PC-3 (cell line): ENCODE measurements at regions not wholly inside any gene's neighbourhood (a gene's known extent, or its start where the extent isn't known, plus 50 kb on each side); places are given as distances from the start of the nearest gene placed in this dataset.
"Not testable (repeated sequence)": the region's sequence is repeated elsewhere in the genome, so short reads cannot be mapped to it uniquely, and the experiment has no call there.

Source experiments
- ATAC-seq: fragments of 200-7000 bp; cut with Tn5 transposase; 2 replicates; pipeline ENCODE4 v1.9.1; 2020; ENCODE audit warnings: mild to moderate bottlenecking, moderate library complexity
- BruUV-seq: library from RNA; stranded (reverse); fragments of 400-500 nt; replicated peaks from 2 replicates; lab custom pipeline; 2021; lab: Mats Ljungman, UMichigan
- CTCF ChIA-PET: fragments of 300-600 bp; sonication (Branson Sonifier 250); formaldehyde crosslinking; loops from one replicate; lab custom pipeline; 2022; ENCODE audit warnings: antibody characterized with exemption; lab: Charles Lee
- POLR2A ChIA-PET: fragments of 300-600 bp; sonication (Branson Sonifier 250); formaldehyde crosslinking; loops from one replicate; lab custom pipeline; 2022; ENCODE audit warnings: antibody characterized with exemption; ENCODE audit not compliant: unreplicated experiment; lab: Charles Lee
- DNase-seq: peaks from one replicate; pipeline ENCODE4 v3.0.0-alpha.2; 2015
- H2AFZ ChIP-seq: fragments of 300-600 bp; sonication (generic); 2 replicates; pipeline ENCODE4 v1.6.0; 2016; ENCODE audit warnings: antibody characterized with exemption, low read length
- H3F3A ChIP-seq: fragments of 300-600 bp; sonication (generic); one replicate; pipeline ENCODE4 v1.6.0; 2017; ENCODE audit warnings: antibody characterized with exemption, low read length, control low read depth, mild to moderate bottlenecking; ENCODE audit not compliant: unreplicated experiment
- H3K27ac ChIP-seq: fragments of 300-600 bp; sonication (generic); 2 replicates; pipeline ENCODE4 v1.5.1; 2016; ENCODE audit warnings: mild to moderate bottlenecking, low read length
- H3K27me3 ChIP-seq: fragments of 300-600 bp; sonication (generic); 2 replicates; pipeline ENCODE4 v1.6.1; 2016; ENCODE audit warnings: low read length, mixed read lengths
- H3K36me3 ChIP-seq: fragments of 300-600 bp; sonication (generic); 2 replicates; pipeline ENCODE4 v1.6.1; 2016; ENCODE audit warnings: low read depth, mixed run types, low read length, mixed read lengths
- H3K4me1 ChIP-seq: fragments of 300-600 bp; sonication (generic); 2 replicates; pipeline ENCODE4 v1.5.1; 2016; ENCODE audit warnings: low read length; ENCODE audit not compliant: insufficient read depth
- H3K4me2 ChIP-seq: fragments of 300-600 bp; sonication (generic); 2 replicates; pipeline ENCODE4 v1.6.0; 2016; ENCODE audit warnings: low read length
- H3K4me3 ChIP-seq: fragments of 300-600 bp; sonication (generic); 2 replicates; pipeline ENCODE4 v1.5.1; 2016; ENCODE audit warnings: mild to moderate bottlenecking, low read length, mixed read lengths
- H3K79me2 ChIP-seq: fragments of 300-600 bp; sonication (generic); 2 replicates; pipeline ENCODE4 v1.6.1; 2017; ENCODE audit warnings: low read length, mixed read lengths
- H3K9ac ChIP-seq: fragments of 300-600 bp; sonication (generic); 2 replicates; pipeline ENCODE4 v1.6.0; 2016; ENCODE audit warnings: mild to moderate bottlenecking, low read length
- H3K9me2 ChIP-seq: fragments of 300-600 bp; sonication (generic); replicated peaks from 2 replicates; pipeline ENCODE4 v1.6.1; 2016; ENCODE audit warnings: mixed run types, low read length, mixed read lengths
- H3K9me3 ChIP-seq: fragments of 300-600 bp; sonication (generic); 2 replicates; pipeline ENCODE4 v1.6.1; 2016; ENCODE audit warnings: low read length, mixed read lengths
- H4K20me1 ChIP-seq: fragments of 300-600 bp; sonication (generic); 2 replicates; pipeline ENCODE4 v1.6.1; 2016; ENCODE audit warnings: low read length, mixed read lengths
- EZH2 ChIP-seq: fragments of 300-600 bp; sonication (generic); IDR thresholded peaks from one replicate; pipeline ENCODE4 v1.6.1; 2017; ENCODE audit warnings: antibody characterized with exemption, mild to moderate bottlenecking, low read length; ENCODE audit not compliant: unreplicated experiment
- EZH2phosphoT487 ChIP-seq: fragments of 300-600 bp; sonication (generic); IDR thresholded peaks from 2 replicates; pipeline ENCODE4 v1.6.1; 2018; ENCODE audit warnings: mild to moderate bottlenecking, antibody characterized with exemption, low read length, borderline replicate concordance
- intact Hi-C: fragments of 100-400 bp; cut with micrococcal nuclease; formaldehyde crosslinking; loops from 2 replicates; pipeline ENCODE4 v1.9.0; 2023
- TF ChIP-seq, protein P1 (sequence below): fragments of 300-600 bp; sonication (generic); conservative IDR thresholded peaks from 2 replicates; pipeline ENCODE4 v1.5.1; 2017; ENCODE audit warnings: antibody characterized with exemption, low read depth, mild to moderate bottlenecking, low read length

DNA sequence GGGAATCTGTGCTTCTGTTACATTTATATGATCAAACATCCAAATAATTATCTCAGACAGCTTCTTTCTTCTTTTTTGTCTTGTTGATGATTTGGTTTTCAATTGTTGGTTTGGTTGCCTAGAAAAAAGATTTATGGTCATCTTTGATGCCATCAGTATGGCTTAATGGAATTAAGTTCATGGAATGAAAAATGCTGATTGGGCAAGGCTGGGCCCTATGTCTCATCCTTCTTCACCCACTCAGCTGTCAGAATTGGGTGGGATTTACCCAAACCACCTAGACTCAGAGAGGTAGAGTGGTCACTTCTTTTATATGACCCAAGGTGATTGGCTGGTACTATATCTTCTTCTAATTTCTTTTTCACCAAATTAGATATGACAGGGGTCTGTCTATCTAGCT lies 258.3 kb downstream of the DOK5 start:
- ATAC-seq: no peak

GRCh38 chr20:54727490-54727889 lies 252.1 kb downstream of the DOK5 start:
- Histone ChIP-seq H3K9me2 (no peaks in the 10 kb centered on the region), H3K27me3 (peaks cover 10% of the 10 kb centered on the region; the same call in 1 of the 2 replicates), H3K27ac (no peak overlapping the region), H4K20me1 (no peaks in the 10 kb centered on the region), H2AFZ (no peak overlapping the region), H3K4me3 (no peak overlapping the region), H3K36me3 (no peaks in the 10 kb centered on the region), H3K79me2 (no peaks in the 10 kb centered on the region), H3K4me1 (no peaks in the 10 kb centered on the region), H3K9me3 (peaks cover 3% of the 10 kb centered on the region; the same call in 1 of the 2 replicates), H3F3A (no peaks in the 10 kb centered on the region), H3K9ac (no peak overlapping the region), H3K4me2 (no peak overlapping the region)
- CTCF ChIA-PET: no interaction called here
- BruUV-seq: no TSS peak
- DNase-seq (no peak), ATAC-seq (no peak)
- POLR2A ChIA-PET: no interaction called here
- intact Hi-C loops: no loop called here
- TF ChIP-seq EZH2phosphoT487: no peak
- TF ChIP-seq, protein P1, sequence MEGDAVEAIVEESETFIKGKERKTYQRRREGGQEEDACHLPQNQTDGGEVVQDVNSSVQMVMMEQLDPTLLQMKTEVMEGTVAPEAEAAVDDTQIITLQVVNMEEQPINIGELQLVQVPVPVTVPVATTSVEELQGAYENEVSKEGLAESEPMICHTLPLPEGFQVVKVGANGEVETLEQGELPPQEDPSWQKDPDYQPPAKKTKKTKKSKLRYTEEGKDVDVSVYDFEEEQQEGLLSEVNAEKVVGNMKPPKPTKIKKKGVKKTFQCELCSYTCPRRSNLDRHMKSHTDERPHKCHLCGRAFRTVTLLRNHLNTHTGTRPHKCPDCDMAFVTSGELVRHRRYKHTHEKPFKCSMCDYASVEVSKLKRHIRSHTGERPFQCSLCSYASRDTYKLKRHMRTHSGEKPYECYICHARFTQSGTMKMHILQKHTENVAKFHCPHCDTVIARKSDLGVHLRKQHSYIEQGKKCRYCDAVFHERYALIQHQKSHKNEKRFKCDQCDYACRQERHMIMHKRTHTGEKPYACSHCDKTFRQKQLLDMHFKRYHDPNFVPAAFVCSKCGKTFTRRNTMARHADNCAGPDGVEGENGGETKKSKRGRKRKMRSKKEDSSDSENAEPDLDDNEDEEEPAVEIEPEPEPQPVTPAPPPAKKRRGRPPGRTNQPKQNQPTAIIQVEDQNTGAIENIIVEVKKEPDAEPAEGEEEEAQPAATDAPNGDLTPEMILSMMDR: no peak
- TF ChIP-seq EZH2: no peak

More for the DNA sequence above, 258.3 kb downstream of the DOK5 start:
- Histone ChIP-seq H2AFZ (no peak overlapping the region), H3K79me2 (no peaks in the 10 kb centered on the region), H3K4me1 (no peaks in the 10 kb centered on the region), H3K4me2 (no peak overlapping the region), H3K27me3 (no peaks in the 10 kb centered on the region), H3K9me3 (0 out of 2 replicates have a peak, but pooled peaks cover 10% of the 10 kb centered on the region), H4K20me1 (no peaks in the 10 kb centered on the region), H3K36me3 (no peaks in the 10 kb centered on the region), H3F3A (no peaks in the 10 kb centered on the region), H3K9me2 (no peaks in the 10 kb centered on the region), H3K9ac (no peak overlapping the region), H3K27ac (no peak overlapping the region), H3K4me3 (no peak overlapping the region)
- POLR2A ChIA-PET: no interaction called here
- no TSS peak for BruUV-seq
- CTCF ChIA-PET: no interaction called here
- DNase-seq: no peak
- TF ChIP-seq, protein P1: no peak
- TF ChIP-seq EZH2phosphoT487: no peak
- no peak for TF ChIP-seq EZH2
- intact Hi-C loops: no loop called here

DNA sequence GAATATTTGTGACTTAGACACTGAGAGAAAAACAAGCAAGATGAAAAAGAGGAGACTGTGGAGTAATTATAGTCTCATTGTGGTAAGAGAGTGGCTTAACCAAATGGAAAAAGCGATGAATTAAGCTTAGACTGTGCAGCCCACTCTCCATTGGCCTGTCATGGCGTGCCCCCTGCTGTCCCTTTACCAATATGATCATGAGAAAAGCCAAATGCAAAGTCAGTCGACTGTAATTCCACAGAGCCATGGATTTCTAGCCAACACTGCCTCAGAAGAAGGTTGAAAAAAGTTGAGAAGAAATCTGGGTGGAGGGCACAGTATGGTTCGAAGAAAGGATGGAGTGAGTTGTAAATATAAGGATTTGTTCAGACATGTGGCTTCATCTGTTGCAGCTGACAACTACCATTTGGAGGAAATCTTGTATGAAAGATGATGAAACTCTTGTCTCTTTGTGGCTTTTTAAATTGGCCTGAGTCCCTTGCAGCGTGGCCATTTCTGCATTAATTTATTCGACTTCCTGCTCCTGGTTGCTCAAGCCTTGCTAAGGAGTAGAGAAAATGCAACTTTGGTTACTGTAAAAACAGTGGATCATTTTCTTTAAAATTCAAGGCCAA lies 251.4 kb downstream of the DOK5 start:
- H3K9me3 ChIP-seq: peaks cover 3% of the 10 kb centered on the region; the same call in 1 of the 2 replicates
- H2AFZ ChIP-seq: no peak overlapping the region
- DNase-seq (no peak), ATAC-seq (no peak)
- ChIA-PET CTCF (no interaction called here), POLR2A (no interaction called here)
- H3K4me2 ChIP-seq: no peak overlapping the region
- H3K27me3 ChIP-seq: peaks cover 11% of the 10 kb centered on the region; the same call in 1 of the 2 replicates
- BruUV-seq: no TSS peak
- H4K20me1 ChIP-seq: no peaks in the 10 kb centered on the region
- intact Hi-C loops: no loop called here
- no peak for TF ChIP-seq EZH2
- TF ChIP-seq EZH2phosphoT487: no peak
- TF ChIP-seq, protein P1: no peak
- H3K79me2 ChIP-seq: no peaks in the 10 kb centered on the region
- no peak overlapping the region for H3K9ac ChIP-seq
- no peak overlapping the region for H3K4me3 ChIP-seq
- no peak overlapping the region for H3K27ac ChIP-seq
- H3K9me2 ChIP-seq: no peaks in the 10 kb centered on the region
- H3K36me3 ChIP-seq: no peaks in the 10 kb centered on the region
- H3K4me1 ChIP-seq: no peaks in the 10 kb centered on the region
- no peaks in the 10 kb centered on the region for H3F3A ChIP-seq

DNA sequence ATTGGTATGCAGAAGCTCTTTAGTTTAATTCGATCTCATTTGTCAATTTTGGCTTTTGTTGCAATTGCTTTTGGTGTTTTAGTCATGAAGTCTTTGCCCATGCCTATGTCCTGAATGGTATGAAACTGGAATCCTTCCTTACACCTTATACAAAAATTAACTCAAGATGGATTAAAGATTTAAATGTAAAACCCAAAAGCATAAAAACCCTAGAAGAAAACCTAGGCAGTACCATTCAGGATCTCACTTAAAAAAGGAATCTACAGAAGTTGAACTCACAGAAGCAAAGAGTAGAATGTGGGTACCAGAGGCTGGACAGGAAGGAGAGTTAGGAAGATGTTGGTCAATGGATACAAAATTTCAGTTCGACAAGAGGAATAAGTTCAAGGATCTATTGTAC lies 249.9 kb downstream of the DOK5 start:
- CTCF ChIA-PET, H3K9ac ChIP-seq, H3F3A ChIP-seq, H3K36me3 ChIP-seq, DNase-seq, H3K9me2 ChIP-seq, H2AFZ ChIP-seq, intact Hi-C loops, BruUV-seq, ATAC-seq, H3K4me1 ChIP-seq, H3K4me2 ChIP-seq, H4K20me1 ChIP-seq, H3K4me3 ChIP-seq, H3K9me3 ChIP-seq, H3K27ac ChIP-seq, POLR2A ChIA-PET, H3K79me2 ChIP-seq: not testable (repeated sequence)
- H3K27me3 ChIP-seq: peaks cover 11% of the 10 kb centered on the region; the same call in 1 of the 2 replicates
